DLD1 (cell line): ENCODE measurements at regions not wholly inside any gene's neighbourhood (a gene's known extent, or its start where the extent isn't known, plus 50 kb on each side); places are given as distances from the start of the nearest gene placed in this dataset.

Experiments
- in situ Hi-C: cut with HindIII; loops from 2 replicates; pipeline ENCODE4 v1.10.0; 2017; ENCODE audit warnings: low sequenced_read_pairs

DNA sequence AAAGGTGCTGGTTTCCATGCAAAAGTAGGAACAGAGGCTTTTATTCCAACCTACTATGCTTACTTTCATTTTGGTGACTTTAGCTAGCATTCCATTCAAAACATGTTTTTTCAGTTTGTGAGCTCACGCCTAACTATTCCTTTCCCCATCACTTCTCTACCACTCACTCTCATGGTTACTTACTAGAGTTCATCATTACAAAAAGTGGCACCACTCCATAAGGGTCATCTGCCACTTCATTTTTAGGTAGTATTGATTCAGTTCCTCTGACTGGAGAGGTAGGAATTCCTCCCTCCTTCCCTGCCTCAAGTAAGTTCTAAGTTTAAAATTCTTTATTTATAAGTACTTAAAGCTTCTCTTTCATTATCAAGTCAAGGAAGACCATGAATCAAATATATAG lies 543.1 kb downstream of the HTR7 start:
- in situ Hi-C loops: no loop called here

DNA sequence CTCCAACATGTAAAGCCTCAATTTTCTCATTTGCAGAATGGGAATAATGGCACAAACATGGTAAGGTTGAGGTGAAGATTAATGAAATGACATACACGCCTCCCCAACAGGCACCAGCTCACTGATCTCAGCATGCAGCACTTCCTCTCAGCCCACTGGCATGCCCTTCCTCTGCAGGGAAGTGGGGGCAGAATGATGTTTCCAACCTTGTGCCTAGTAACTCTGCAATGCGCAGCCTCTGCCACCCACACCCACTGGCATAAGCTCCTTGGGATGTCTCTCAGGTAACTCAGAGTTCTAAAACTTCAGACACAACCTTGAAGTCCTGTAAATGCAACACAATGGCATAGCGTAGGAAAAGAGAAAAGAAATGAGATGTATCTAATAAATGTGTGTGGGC lies 540.7 kb downstream of the HTR7 start:
- in situ Hi-C loops: no loop called here

DNA sequence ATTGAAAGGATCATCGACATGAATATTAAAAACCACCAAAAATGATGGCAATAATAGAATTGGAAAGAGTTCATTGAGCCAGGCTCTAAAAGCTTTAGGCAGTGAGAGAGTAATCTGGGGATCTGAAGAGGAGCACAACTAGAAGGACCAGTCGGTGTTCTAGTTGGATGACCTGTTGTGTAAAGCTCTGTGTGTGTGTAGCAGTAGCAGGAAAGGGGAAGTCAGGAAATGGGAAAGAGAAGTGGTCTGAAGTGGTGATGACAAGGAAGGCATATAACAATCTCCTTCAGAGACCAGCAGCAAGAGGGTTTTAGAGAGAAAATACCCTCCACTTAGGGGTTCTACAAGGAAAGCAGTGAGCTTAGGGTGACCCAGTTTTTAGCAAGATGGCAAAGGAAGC lies 539.2 kb downstream of the HTR7 start:
- in situ Hi-C loops: no loop called here

DNA sequence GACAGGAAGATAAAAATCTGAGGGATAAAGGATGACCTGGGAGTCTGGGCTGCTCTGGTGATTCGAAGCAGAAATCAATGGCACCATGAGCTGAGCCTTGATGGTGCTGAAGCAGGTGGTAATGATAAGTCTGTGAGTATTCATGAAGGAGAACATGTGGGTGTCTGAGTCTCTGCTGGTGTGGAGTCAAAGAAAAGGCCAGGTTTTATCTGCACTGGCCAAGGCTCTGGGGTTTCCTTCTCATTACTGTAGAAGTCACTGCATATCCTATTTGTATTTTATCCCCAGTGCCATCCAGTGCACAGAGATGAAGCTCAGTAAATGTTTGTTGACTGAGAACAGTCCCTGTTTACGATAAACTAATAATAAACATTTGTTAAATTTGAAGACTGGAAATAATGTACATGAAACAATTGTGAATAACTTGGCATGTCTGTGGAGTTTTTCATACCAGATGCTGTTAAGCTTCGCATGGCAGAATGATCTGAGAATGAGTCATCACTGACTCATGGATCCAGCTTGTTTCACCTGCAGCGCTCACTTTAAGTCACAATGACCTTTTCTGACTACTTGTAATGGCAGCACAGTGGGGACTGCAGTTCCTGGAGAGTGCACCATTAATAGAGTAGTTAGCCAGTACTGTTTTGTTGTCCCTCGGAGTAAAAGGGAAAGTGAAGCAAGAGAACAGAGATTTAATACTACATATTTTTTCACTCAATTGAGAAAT lies 538.5 kb downstream of the HTR7 start:
- in situ Hi-C loops: no loop called here

DNA sequence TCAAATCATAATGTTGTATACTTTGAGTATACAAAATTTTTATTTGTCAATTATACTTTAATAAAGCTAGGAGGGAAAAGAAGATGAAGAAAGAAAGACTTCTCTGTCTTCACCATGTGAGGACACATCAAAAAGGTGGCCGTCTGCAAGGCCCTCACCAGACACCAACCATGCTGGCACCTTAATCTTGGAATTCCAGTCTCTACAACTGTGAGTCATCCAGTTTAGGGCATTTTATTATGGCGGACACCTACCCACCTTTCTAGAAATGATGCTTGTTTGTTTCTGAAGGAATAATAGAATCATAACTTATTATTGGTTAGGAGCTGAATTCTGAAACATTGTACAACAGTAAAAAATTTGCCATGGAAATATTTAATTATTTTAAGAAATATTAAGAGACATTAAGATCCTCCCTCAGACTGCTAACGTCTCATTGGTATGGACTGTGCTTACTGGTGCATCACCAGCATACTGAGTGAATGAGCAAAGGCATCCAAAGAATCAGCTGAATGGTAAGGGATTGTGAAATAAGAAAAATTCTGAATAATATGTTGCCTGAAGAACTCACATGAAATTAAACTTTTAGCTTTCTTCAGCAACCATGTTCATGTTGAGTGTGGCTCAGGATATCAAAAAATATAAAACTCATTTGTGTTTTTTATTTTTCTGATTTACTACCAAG lies 536.6 kb downstream of the HTR7 start:
- in situ Hi-C loops: loop anchor here (10.0 kb wide), 1 partner anchor 124 kb away; no protein-coding TSS in a partner anchor

DNA sequence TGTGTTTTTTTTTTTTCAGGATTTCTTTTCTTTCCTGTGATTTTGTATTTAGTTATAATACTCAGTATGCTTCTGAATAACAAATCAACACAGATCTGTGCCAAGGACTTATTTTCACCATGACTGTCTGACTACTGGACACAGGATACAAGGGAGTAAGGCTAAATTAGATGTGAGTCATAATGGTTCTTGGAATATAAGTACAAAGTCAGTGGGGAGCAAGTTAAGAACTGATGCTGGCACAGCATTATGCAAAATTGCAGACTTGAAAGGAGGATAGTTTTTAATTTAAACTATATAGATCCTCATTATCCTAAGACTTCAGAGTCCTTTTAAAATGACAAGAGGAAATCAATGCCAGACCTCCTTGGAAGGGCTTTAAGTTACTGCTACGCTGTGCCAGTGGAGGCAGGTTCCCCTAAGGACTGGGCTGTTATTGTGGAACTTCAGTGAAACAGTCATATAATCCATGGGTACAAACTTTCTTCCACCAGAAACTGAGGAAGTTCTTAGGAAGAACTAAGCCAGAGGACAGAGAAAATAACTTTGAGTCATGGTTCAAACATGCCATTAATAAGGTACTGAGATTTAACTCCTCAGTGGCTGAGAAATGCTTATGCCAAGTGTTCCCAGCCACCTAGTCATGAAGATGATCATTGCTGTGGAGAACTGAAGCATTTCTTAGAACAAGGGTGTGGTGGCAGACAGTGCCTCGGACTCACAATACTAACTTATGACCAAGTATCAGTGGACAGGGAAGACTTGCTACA lies 531.2 kb downstream of the HTR7 start:
- in situ Hi-C loops: loop anchor here (10.0 kb wide), 1 partner anchor 118 kb away; no protein-coding TSS in a partner anchor

DNA sequence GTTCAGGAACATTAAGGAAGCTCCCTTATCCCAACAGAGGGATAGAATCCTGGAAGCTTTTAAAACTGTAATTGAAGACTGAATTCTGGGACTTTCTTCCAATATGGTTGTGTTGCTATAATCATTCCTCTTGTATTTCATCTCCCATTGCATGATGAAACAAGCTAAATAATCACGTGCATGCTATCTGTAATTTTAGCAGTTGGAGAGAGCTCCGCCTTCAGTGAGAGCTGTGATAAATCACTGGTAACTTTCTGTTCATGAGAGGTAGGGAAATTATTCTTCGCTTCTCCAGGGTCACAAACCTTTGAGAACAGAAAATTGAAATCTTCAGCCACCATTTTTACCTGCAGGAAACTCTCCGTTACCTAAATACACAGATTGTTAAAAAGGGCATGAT lies 530.2 kb downstream of the HTR7 start:
- in situ Hi-C loops: loop anchor here (10.0 kb wide), 1 partner anchor 117 kb away; no protein-coding TSS in a partner anchor

DNA sequence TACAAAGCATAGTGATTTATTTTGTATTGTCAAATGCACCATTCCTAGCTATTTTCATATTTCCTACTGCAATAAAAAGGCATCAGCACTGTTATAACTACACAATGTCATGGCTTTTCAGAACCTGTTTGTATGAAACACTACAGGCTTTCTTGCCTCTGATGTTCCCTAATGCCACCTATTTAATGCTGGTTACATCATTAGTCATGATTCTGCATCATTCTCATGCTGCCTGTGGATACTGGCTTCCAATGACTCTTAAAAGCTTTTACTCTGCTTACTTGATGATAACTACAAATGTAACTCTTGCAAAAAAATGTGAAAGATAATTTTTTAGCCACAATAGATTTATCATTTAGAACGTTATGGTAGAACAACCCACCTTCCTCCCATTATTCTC lies 529.4 kb downstream of the HTR7 start:
- in situ Hi-C loops: loop anchor here (10.0 kb wide), 1 partner anchor 116 kb away; no protein-coding TSS in a partner anchor

DNA sequence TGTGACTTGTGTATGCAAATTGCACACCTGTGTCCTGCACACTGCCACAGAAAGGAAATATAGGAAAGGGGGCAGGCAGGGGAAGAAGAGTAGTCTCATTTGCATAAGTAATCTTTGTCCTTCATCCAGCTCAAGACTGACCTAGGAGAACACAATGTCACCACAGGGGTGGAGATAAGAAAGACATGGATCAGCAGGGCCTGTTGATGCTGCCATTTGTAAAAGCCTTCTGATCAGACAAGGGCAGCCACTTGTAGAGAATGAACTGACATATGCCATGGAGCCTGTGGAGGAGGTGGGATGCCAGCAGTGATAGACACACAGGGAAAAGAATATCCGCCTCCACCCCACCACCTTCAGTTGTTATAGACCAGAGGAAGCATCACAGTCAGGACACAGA lies 528.9 kb downstream of the HTR7 start:
- in situ Hi-C loops: loop anchor here (10.0 kb wide), 1 partner anchor 116 kb away; no protein-coding TSS in a partner anchor

DNA sequence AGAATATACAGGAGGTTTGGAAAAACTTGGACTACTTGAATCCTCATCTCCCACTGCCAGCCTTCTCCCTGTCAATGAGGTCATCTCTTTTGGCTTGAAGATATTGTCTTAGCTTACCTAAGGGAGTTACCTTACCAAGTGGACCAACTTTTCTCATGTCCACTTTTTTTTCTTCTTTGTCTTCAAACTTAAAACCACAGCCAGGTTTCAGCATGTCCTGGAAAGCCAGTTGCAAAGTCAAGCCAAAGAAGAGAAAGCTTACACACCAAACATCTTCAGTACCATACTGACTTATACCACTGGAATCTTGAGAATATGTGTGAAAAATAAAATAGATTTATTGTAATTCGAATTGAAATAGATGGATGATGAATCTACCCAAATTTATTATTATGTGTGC lies 520.5 kb downstream of the HTR7 start:
- in situ Hi-C loops: no loop called here

DNA sequence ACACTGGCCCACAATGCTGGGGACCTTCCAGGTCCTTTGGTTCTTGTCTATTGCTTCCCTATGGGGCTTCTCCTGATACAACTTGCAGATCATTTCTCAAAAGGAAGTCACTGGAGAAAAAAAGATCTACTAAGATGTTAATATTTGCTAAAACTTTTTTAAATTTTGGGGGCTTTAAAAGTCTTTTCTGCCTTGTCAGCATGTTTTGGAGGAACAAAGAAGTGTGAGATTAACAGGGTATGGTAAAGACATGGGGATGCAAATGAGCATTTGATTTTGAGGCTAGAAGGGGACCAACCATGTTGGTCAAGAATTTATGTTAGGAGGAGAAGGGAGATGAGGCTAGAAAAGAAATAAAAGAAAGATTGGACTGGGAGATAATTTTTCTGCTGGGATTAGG lies 515.4 kb downstream of the HTR7 start:
- in situ Hi-C loops: no loop called here

DNA sequence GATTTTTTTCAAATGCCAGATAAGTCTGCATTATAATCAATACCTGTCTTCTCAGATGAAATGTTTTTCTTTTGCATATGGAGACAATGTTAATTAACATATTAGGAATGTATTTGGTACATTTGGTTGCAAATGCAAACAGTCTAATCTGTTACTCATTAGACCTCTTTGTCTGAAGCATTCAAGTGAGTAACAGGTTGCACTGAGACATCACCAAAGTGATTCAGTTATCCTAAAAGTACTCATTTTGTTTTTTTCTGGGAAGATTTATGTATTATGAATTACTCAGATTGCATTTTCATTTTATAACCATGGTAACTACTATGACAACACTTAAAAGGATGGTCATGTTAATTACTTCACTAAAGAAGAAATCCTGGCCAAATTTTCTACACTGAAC lies 513.6 kb downstream of the HTR7 start:
- in situ Hi-C loops: no loop called here

DNA sequence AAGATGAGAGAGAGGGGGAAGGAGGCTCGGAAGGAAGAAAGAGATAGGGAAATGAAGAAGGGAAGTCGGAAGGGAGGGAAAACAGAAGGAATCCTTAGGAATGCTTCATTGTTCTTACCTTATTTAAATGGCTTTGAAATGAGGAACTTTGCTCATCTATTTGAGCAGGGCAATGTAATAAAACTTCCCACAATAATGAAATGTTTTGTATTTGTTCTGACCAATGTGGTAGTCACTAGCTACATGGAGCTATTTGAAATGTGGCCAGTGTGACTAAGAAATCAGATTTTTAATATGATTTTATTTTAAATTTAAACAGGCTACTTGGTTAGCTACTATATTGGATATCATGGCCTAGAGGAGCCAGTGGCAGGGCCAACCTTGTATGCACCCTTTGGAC lies 510.6 kb downstream of the HTR7 start:
- in situ Hi-C loops: no loop called here

DNA sequence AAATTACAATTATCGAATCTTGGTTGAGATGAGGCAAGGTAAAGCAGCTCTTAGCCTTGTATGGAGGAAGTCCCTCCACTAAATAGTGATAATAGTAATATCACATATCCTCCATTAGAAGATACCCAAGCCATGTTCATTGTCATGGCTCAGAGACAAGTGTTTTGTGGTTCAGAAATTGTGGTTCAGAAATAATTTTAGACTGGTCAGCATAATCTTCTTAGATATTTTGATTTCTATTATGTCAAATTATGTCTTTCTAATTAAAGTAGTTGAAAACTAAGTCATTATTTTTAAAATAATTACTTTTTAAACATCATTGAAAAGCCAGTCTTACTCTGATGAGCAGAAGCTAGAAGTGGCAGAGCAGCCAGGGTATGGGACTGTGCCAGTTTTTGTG lies 507.7 kb downstream of the HTR7 start:
- in situ Hi-C loops: no loop called here

DNA sequence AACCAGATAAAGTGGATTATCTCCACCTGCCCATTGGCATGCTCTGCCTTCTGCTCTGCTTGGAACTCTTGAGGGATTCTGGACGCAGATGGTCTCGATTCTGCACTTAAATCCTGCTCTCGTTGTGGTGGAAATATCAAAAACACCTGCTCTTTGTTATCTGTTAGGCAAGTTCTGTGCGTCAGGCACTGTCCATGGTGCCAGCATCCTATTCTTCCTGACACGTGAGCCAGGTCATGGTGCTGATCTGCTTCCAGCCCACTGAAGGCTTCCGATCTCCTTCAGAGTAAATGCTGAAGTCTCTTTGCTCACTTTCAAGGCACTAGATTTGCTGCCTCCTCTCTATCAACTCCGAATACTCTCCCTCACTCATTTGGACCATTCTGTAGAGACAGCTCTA lies 505.6 kb downstream of the HTR7 start:
- in situ Hi-C loops: no loop called here

DNA sequence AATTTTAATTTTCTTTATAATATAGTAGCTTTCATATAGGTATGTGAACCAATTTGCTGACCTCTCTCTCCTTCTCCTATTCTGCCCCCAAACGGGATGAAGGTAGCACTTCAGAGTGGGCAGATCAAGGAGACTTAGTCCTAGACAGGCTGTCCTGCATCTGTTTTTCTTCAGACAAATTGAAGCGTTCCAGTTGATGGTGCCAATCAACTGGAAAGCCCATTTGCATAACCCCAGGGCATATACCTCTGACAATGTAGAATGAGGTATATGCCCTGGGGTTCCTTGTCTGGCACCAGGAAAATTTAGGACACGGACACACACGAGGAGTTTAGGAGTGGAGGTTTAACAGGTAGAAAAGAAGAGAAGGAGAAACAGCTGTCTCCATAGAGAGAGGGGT lies 502.9 kb downstream of the HTR7 start:
- in situ Hi-C loops: no loop called here

DNA sequence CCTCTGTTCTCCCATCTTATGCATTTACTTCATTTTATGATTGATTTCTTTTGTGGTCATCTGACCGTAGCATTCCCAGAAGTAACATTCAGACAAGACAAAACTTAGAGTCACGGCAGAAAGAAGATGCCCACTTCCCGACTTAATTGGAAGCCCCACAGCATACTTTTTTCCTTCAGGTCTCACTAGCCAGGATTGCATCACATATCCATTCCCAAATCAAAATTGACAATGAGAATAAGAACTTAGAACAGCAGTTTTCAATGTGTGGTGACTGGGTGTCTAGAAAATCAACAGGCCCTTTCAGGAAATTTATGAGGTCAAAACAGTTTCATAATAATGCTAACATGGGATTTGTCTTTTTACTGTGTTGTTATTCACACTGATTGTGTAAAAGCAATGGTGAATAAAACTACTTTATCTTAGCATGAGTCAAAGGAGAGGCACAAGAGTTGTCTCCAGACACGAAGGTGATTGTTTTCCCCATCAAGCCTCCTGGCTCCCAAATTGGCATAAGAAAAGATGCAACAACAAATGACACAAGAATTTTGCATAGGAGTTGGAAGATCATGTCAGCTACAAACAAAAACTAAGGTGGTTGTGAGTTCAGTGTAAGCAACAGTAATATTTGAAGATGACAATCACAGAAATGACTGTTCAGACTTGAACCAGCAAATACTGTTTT lies 493.9 kb downstream of the HTR7 start:
- in situ Hi-C loops: no loop called here

DNA sequence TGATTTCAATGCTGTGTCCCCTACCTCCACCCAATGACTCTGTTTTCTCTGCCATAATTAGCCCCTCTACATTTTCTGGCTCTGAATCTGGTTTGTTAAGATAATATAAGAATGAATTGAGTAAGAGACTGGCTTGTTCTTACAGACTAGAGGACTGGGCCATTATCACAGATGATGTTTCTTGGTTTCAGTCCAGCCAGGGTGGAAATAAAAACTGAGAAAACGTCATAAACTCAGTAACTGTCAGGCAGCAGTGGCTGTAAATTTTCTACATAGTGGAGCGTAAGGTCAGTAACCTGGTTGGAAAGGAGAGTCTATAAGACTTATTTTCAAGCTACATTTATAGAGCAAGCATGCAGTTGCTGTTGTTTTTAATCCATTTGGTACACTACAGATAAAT lies 485.4 kb downstream of the HTR7 start:
- in situ Hi-C loops: no loop called here

DNA sequence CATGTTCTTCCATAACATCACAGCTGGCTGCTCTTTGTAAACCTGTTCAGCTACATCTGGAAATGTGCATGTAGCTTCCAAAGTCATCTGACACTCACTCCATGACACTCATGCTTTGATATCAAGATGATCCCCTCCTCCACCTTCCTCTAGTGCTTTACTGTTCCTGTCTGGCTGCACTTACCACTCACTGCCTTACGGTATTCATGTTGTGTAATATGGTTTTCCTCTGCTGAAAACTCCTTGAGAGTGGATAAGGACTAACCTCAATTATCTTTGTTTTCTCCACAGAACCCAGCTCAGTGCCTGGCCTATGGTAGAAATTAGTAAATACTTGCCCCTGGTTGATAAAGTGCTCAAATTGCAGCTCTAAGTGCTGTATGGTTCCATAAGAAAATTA lies 483.9 kb downstream of the HTR7 start:
- in situ Hi-C loops: no loop called here

DNA sequence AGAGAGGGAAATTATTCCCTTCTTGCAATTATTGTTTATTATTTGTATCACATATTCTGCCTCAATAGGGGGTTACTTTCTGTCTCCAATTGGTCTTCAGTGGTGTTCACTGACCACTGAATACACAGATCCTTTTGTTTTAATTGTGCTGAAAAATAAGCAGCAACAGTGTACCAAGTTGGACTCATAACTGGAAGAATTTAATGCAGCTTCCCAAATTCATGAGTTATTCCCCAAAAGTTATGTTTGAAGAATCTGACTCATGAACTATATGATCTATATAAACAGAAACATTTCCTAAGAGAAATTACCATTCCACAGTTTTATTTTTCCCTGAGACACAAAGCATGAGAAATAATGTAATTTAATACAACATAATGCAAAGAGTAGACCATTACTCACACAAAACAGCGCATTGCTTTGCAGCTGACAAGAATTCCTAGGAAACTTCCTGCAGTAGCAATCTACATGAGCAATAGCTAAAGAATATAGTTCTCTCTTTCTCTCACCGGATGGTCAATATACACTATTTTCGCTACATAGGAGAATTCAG lies 479.2 kb downstream of the HTR7 start:
- in situ Hi-C loops: no loop called here

DNA sequence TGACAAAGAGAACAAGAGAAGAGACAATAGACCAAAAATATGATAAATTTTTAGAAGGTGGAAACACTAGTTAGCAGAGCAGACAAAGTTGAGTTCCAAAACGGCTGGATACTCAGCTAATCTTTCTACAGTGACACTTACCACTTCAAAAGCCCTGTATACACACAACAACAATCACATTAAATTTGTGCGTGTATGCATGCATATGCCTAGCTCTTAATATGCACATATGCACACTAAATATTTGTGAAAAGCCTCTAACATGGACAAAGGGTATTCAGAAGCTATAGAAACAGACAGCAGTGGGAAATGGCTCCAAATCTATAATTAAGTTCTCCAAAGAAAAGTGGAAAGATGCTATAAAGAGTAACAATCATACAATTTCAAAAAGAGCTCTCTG lies 476.4 kb downstream of the HTR7 start:
- in situ Hi-C loops: no loop called here
